ENCODE measurements at regions not wholly inside any gene's neighbourhood (a gene's known extent, or its start where the extent isn't known, plus 50 kb on each side); places are given as distances from the start of the nearest gene placed in this dataset.

- H2BK12ac ChIP-seq (ENCODE audit: insufficient read length, low read depth, low read length), result no peak overlapping the region
- H3K14ac ChIP-seq (ENCODE audit: insufficient read depth, low read length), result no peak overlapping the region
- H3K79me1 ChIP-seq (ENCODE audit: insufficient read depth, low read depth, low read length, poor library complexity, severe bottlenecking), result no peaks in the 10 kb centered on the region
- H4K20me1 ChIP-seq (ENCODE audit: control insufficient read depth, insufficient read depth, insufficient read length), result no peaks in the 10 kb centered on the region
- H4K91ac ChIP-seq (ENCODE audit: insufficient read length, low read depth, low read length), result no peak overlapping the region
- no peaks in the 10 kb centered on the region for H3K23me2 ChIP-seq (ENCODE audit: insufficient read length, low read depth, low read length, poor library complexity, severe bottlenecking)
- H3K4ac ChIP-seq (ENCODE audit: low read depth, low read length), result no peak overlapping the region
- no peak overlapping the region for H2AK5ac ChIP-seq (ENCODE audit: insufficient read length, low read length)
- no peak overlapping the region for H3K4me3 Mint-ChIP-seq
- no peaks in the 10 kb centered on the region for H3K9me3 ChIP-seq (ENCODE audit: control insufficient read depth, low read depth, low read length)
- peaks cover 10% of the 10 kb centered on the region; the same call in 1 of the 2 replicates for H3K4me1 ChIP-seq (ENCODE audit: insufficient read depth, low read length)
- no peak overlapping the region for H3K18ac ChIP-seq (ENCODE audit: insufficient read length, low read depth, low read length)
- no peak overlapping the region for H2BK15ac ChIP-seq (ENCODE audit: low read depth, low read length)
- H2AFZ ChIP-seq (ENCODE audit: low read length), result no peak overlapping the region
- H3K27ac Mint-ChIP-seq, result no peak overlapping the region
- H3K27me3 Mint-ChIP-seq (ENCODE audit: low read depth), result peaks cover 4% of the 10 kb centered on the region
- no peaks in the 10 kb centered on the region for H3K36me3 Mint-ChIP-seq (ENCODE audit: insufficient read depth in 1 of 3, low read depth in 3 of 3)
- H2BK120ac ChIP-seq (ENCODE audit: low read depth, low read length, poor library complexity, severe bottlenecking), result no peak overlapping the region
- H3K27ac ChIP-seq (ENCODE audit: insufficient read length, low read depth, low read length), result no peak overlapping the region
- DNase-seq, result no peak
- H3K79me2 ChIP-seq (ENCODE audit: insufficient read depth, low read length), result no peaks in the 10 kb centered on the region
- no peak overlapping the region for H3K56ac ChIP-seq (ENCODE audit: insufficient read length, low read depth, low read length)
- no peaks in the 10 kb centered on the region; a peak in 1 of 5 replicates for H3K9me3 Mint-ChIP-seq
- peaks cover 22 to 26% of the 10 kb centered on the region in 2 experiments for H3K4me1 Mint-ChIP-seq
- H3K4me2 ChIP-seq (ENCODE audit: insufficient read depth, insufficient read length, low read length), result no peak overlapping the region
- H3T11ph ChIP-seq (ENCODE audit: low read length), result no peak overlapping the region
- no CpG with 5 or more reads among the region's 3 CpGs for WGBS (ENCODE audit: extremely low coverage, insufficient read length, low lambda C conversion rate)
- H3K27me3 ChIP-seq (ENCODE audit: insufficient read depth, low read length), result no peaks in the 10 kb centered on the region
- TF ChIP-seq, protein P1, sequence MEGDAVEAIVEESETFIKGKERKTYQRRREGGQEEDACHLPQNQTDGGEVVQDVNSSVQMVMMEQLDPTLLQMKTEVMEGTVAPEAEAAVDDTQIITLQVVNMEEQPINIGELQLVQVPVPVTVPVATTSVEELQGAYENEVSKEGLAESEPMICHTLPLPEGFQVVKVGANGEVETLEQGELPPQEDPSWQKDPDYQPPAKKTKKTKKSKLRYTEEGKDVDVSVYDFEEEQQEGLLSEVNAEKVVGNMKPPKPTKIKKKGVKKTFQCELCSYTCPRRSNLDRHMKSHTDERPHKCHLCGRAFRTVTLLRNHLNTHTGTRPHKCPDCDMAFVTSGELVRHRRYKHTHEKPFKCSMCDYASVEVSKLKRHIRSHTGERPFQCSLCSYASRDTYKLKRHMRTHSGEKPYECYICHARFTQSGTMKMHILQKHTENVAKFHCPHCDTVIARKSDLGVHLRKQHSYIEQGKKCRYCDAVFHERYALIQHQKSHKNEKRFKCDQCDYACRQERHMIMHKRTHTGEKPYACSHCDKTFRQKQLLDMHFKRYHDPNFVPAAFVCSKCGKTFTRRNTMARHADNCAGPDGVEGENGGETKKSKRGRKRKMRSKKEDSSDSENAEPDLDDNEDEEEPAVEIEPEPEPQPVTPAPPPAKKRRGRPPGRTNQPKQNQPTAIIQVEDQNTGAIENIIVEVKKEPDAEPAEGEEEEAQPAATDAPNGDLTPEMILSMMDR (conservative IDR thresholded peaks at IDR 0.05), result no peak
- no peak overlapping the region for H2BK20ac ChIP-seq (ENCODE audit: low read depth, low read length, poor library complexity, severe bottlenecking)
- no peak overlapping the region for H4K5ac ChIP-seq (ENCODE audit: insufficient read length, low read depth, low read length)
- H4K8ac ChIP-seq (replicated peaks; ENCODE audit: insufficient read length, low read depth, low read length), result no peak overlapping the region
- no peak overlapping the region for H2BK5ac ChIP-seq (ENCODE audit: insufficient read length, low read length)
- no peak overlapping the region for H3K9ac ChIP-seq (ENCODE audit: extremely low read depth, insufficient read length, low read length)
- H3K23ac ChIP-seq (ENCODE audit: insufficient read length, low read depth, low read length), result no peak overlapping the region
Observed at GRCh38 chr3:72579191-72579580, 269.1 kb downstream of the SHQ1 start.

Measured in H9 (cell line).